KMS-11 (cell line): ENCODE measurements at regions not wholly inside any gene's neighbourhood (a gene's known extent, or its start where the extent isn't known, plus 50 kb on each side); places are given as distances from the start of the nearest gene placed in this dataset.

Experiments used
- H2AFZ ChIP-seq: fragments of 200-600 bp; sonication (generic); 2 replicates; pipeline ENCODE4 v1.6.1; 2016; ENCODE audit warnings: antibody characterized with exemption, mixed run types, low read depth
- H3K27ac ChIP-seq: fragments of 200-600 bp; sonication (generic); 2 replicates; pipeline ENCODE4 v1.6.1; 2016; ENCODE audit warnings: mild to moderate bottlenecking, mixed run types
- H3K27me3 ChIP-seq: fragments of 200-600 bp; sonication (generic); 2 replicates; pipeline ENCODE4 v1.6.1; 2017; ENCODE audit warnings: mild to moderate bottlenecking, low read depth, mixed run types, moderate library complexity; ENCODE audit not compliant: insufficient read depth
- H3K36me3 ChIP-seq: fragments of 200-600 bp; sonication (generic); 2 replicates; pipeline ENCODE4 v1.6.1; 2017; ENCODE audit warnings: mild to moderate bottlenecking, mixed run types; ENCODE audit not compliant: insufficient read depth
- H3K4me1 ChIP-seq: fragments of 200-600 bp; sonication (generic); 2 replicates; pipeline ENCODE4 v1.6.1; 2016; ENCODE audit warnings: mild to moderate bottlenecking, low read depth, mixed run types; ENCODE audit not compliant: poor library complexity, severe bottlenecking
- H3K4me2 ChIP-seq: fragments of 200-600 bp; sonication (generic); 2 replicates; pipeline ENCODE4 v1.7.0; 2016; ENCODE audit warnings: mild to moderate bottlenecking, mixed run types
- H3K4me3 ChIP-seq: fragments of 200-600 bp; sonication (generic); IDR thresholded peaks from 2 replicates; pipeline ENCODE4 v1.6.1; 2017; ENCODE audit warnings: low read depth, low read length, mixed read lengths; ENCODE audit not compliant: insufficient read depth
- H3K79me2 ChIP-seq: fragments of 200-600 bp; sonication (generic); 2 replicates; pipeline ENCODE4 v1.6.1; 2016; ENCODE audit warnings: low read depth, mixed run types; ENCODE audit not compliant: insufficient read depth
- H3K9ac ChIP-seq: fragments of 200-600 bp; sonication (generic); 2 replicates; pipeline ENCODE4 v1.6.1; 2016; ENCODE audit warnings: mild to moderate bottlenecking, mixed run types
- H4K20me1 ChIP-seq: fragments of 200-600 bp; sonication (generic); 2 replicates; pipeline ENCODE4 v1.6.1; 2016; ENCODE audit warnings: mild to moderate bottlenecking, mixed run types; ENCODE audit not compliant: insufficient read depth
- CTCF ChIP-seq: fragments of 200-600 bp; sonication (generic); conservative IDR thresholded peaks from 2 replicates; pipeline ENCODE4 v1.6.1; 2017; ENCODE audit warnings: low read depth, mild to moderate bottlenecking, antibody characterized with exemption, low read length, moderate library complexity, mixed read lengths

GRCh38 chr11:134932761-134933160 is 520.7 kb upstream of the B3GAT1 start:
- H3K27me3 ChIP-seq, result no peaks in the 10 kb centered on the region
- H3K4me1 ChIP-seq, result no peaks in the 10 kb centered on the region
- TF ChIP-seq CTCF, result no peak
- no peaks in the 10 kb centered on the region for H3K36me3 ChIP-seq
- no peaks in the 10 kb centered on the region for H4K20me1 ChIP-seq
- H3K4me3 ChIP-seq, result no peak overlapping the region
- no peak overlapping the region for H3K9ac ChIP-seq
- no peak overlapping the region for H3K27ac ChIP-seq
- no peak overlapping the region for H3K4me2 ChIP-seq
- no peaks in the 10 kb centered on the region for H3K79me2 ChIP-seq
- H2AFZ ChIP-seq, result no peak overlapping the region

- Histone ChIP-seq H3K27me3 (no peaks in the 10 kb centered on the region), H3K27ac (no peak overlapping the region), H3K4me1 (no peaks in the 10 kb centered on the region), H3K79me2 (no peaks in the 10 kb centered on the region), H4K20me1 (no peaks in the 10 kb centered on the region), H3K4me2 (no peak overlapping the region), H3K36me3 (no peaks in the 10 kb centered on the region), H3K4me3 (no peak overlapping the region), H3K9ac (no peak overlapping the region), H2AFZ (no peak overlapping the region)
- TF ChIP-seq CTCF, result no peak
Measured at GRCh38 chr11:134925432-134925831, 513.4 kb upstream of the B3GAT1 start.

GRCh38 chr11:134923441-134923840 is 511.4 kb upstream of the B3GAT1 start:
- H3K36me3 ChIP-seq, result no peaks in the 10 kb centered on the region
- H3K4me2 ChIP-seq, result no peak overlapping the region
- H2AFZ ChIP-seq, result no peak overlapping the region
- H3K79me2 ChIP-seq, result no peaks in the 10 kb centered on the region
- H3K27ac ChIP-seq, result no peak overlapping the region
- H3K27me3 ChIP-seq, result no peaks in the 10 kb centered on the region
- no peak overlapping the region for H3K4me3 ChIP-seq
- no peaks in the 10 kb centered on the region for H3K4me1 ChIP-seq
- no peaks in the 10 kb centered on the region for H4K20me1 ChIP-seq
- TF ChIP-seq CTCF, result no peak
- H3K9ac ChIP-seq, result no peak overlapping the region

- Histone ChIP-seq H2AFZ (no peak overlapping the region), H3K4me2 (no peak overlapping the region), H3K4me3 (no peak overlapping the region), H3K4me1 (no peaks in the 10 kb centered on the region), H3K27me3 (no peaks in the 10 kb centered on the region), H3K27ac (no peak overlapping the region), H3K36me3 (no peaks in the 10 kb centered on the region), H3K79me2 (no peaks in the 10 kb centered on the region), H3K9ac (no peak overlapping the region), H4K20me1 (no peaks in the 10 kb centered on the region)
- no peak for TF ChIP-seq CTCF
Measured at GRCh38 chr11:134921938-134922337, 509.9 kb upstream of the B3GAT1 start.
